GM23338 (cell line): ENCODE measurements at regions not wholly inside any gene's neighbourhood (a gene's known extent, or its start where the extent isn't known, plus 50 kb on each side); places are given as distances from the start of the nearest gene placed in this dataset.

Source experiments
- ATAC-seq: fragments of 200-7000 bp; cut with Tn5 transposase; 3 replicates; pipeline ENCODE4 v1.9.1; 2020
- DNase-seq: peaks from one replicate; pipeline ENCODE4 v3.0.0-alpha.2; 2015; ENCODE audit warnings: low spot score
- H2AFZ ChIP-seq: fragments of 200-600 bp; sonication (generic); 2 replicates; pipeline ENCODE4 v1.8.0; 2016; ENCODE audit warnings: antibody characterized with exemption, mild to moderate bottlenecking, moderate library complexity
- H3F3A ChIP-seq: fragments of 200-600 bp; sonication (generic); replicated peaks from 2 replicates; pipeline ENCODE4 v1.8.0; 2017; ENCODE audit warnings: antibody characterized with exemption, mixed run types, low read depth
- H3K27ac ChIP-seq: fragments of 200-600 bp; sonication (generic); 2 replicates; pipeline ENCODE4 v1.6.1; 2016; ENCODE audit warnings: low read depth
- H3K27me3 ChIP-seq: fragments of 200-600 bp; sonication (generic); 2 replicates; pipeline ENCODE4 v1.8.0; 2016; ENCODE audit warnings: mild to moderate bottlenecking, mixed run types, moderate library complexity; ENCODE audit not compliant: insufficient read depth
- H3K36me3 ChIP-seq: fragments of 200-600 bp; sonication (generic); 2 replicates; pipeline ENCODE4 v1.8.0; 2016; ENCODE audit warnings: mild to moderate bottlenecking; ENCODE audit not compliant: insufficient read depth
- H3K4me1 ChIP-seq: fragments of 200-600 bp; sonication (generic); 2 replicates; pipeline ENCODE4 v1.8.0; 2016; ENCODE audit warnings: mild to moderate bottlenecking, moderate library complexity; ENCODE audit not compliant: insufficient read depth
- H3K4me2 ChIP-seq: fragments of 200-600 bp; sonication (generic); 2 replicates; pipeline ENCODE4 v1.7.1; 2017; ENCODE audit warnings: mixed run types
- H3K4me3 ChIP-seq: fragments of 200-600 bp; sonication (generic); 2 replicates; pipeline ENCODE4 v1.6.1; 2016; ENCODE audit warnings: mixed run types
- H3K79me2 ChIP-seq: fragments of 200-600 bp; sonication (generic); replicated peaks from 2 replicates; pipeline ENCODE4 v1.8.0; 2017; ENCODE audit warnings: mild to moderate bottlenecking; ENCODE audit not compliant: insufficient read depth
- H3K9me2 ChIP-seq: fragments of 200-600 bp; sonication (generic); 2 replicates; pipeline ENCODE4 v1.8.0; 2017; ENCODE audit not compliant: insufficient read depth
- H4K20me1 ChIP-seq: fragments of 200-600 bp; sonication (generic); replicated peaks from 2 replicates; pipeline ENCODE4 v1.8.0; 2017; ENCODE audit warnings: mild to moderate bottlenecking; ENCODE audit not compliant: insufficient read depth
- H3K27ac Mint-ChIP-seq: 2 replicates; pipeline ENCODE4 v1.8.0; 2020; ENCODE audit warnings: inconsistent platforms, mild to moderate bottlenecking, moderate library complexity, mixed read lengths
- H3K27me3 Mint-ChIP-seq: 3 replicates; pipeline ENCODE4 v1.8.0; 2022; ENCODE audit warnings: low read depth, mild to moderate bottlenecking, moderate library complexity, mixed read lengths, inconsistent platforms; ENCODE audit not compliant: insufficient read depth, poor library complexity
- H3K36me3 Mint-ChIP-seq: 3 replicates; pipeline ENCODE4 v1.8.0; 2021; ENCODE audit warnings: low read depth, mild to moderate bottlenecking, inconsistent platforms, moderate library complexity, mixed read lengths
- H3K4me1 Mint-ChIP-seq: 3 replicates; pipeline ENCODE4 v1.8.0; 2020; ENCODE audit warnings: mild to moderate bottlenecking, inconsistent platforms, mixed read lengths
- H3K4me3 Mint-ChIP-seq: 3 replicates; pipeline ENCODE4 v1.8.0; 2021; ENCODE audit warnings: moderate library complexity, mild to moderate bottlenecking, inconsistent platforms, mixed read lengths
- H3K9me3 Mint-ChIP-seq: 3 replicates; pipeline ENCODE4 v1.8.0; 2020; ENCODE audit warnings: moderate library complexity, mild to moderate bottlenecking, inconsistent platforms, mixed read lengths
- CREB1 ChIP-seq: fragments of 250-450 bp; sonication (Bioruptor Pico); IDR thresholded peaks from 2 replicates; pipeline ENCODE4 v1.5.0; 2020; ENCODE audit warnings: low read depth, mild to moderate bottlenecking, moderate library complexity
- EZH2 ChIP-seq: fragments of 200-600 bp; sonication (generic); IDR thresholded peaks from one replicate; pipeline ENCODE4 v1.8.0; 2017; ENCODE audit warnings: antibody characterized with exemption, mild to moderate bottlenecking, low read depth; ENCODE audit not compliant: unreplicated experiment
- EZH2phosphoT487 ChIP-seq: fragments of 200-600 bp; sonication (generic); IDR thresholded peaks from one replicate; pipeline ENCODE4 v1.8.1; 2018; ENCODE audit warnings: antibody characterized with exemption; ENCODE audit not compliant: unreplicated experiment
- JUNB ChIP-seq: IDR thresholded peaks from one replicate; pipeline ENCODE4 v1.6.1; 2016; ENCODE audit warnings: antibody characterized with exemption; ENCODE audit not compliant: unreplicated experiment
- NANOG ChIP-seq: IDR thresholded peaks from 2 replicates; pipeline ENCODE4 v1.6.1; 2016; ENCODE audit warnings: antibody characterized with exemption, borderline replicate concordance
- STAT1 ChIP-seq: IDR thresholded peaks from one replicate; pipeline ENCODE4 v1.6.1; 2016; ENCODE audit warnings: antibody characterized with exemption; ENCODE audit not compliant: unreplicated experiment
- ZNF114 ChIP-seq: fragments of 250-450 bp; sonication (Bioruptor Pico); IDR thresholded peaks from 2 replicates; pipeline ENCODE4 v1.5.0; 2020; ENCODE audit warnings: mild to moderate bottlenecking, moderate library complexity
- ZNF331 ChIP-seq: fragments of 250-450 bp; sonication (Bioruptor Pico); IDR thresholded peaks from 2 replicates; pipeline ENCODE4 v1.5.0; 2020; ENCODE audit warnings: low read depth, mild to moderate bottlenecking, moderate library complexity
- TF ChIP-seq, protein P1 (sequence below): IDR thresholded peaks from one replicate; pipeline ENCODE4 v1.6.1; 2018; ENCODE audit warnings: antibody characterized with exemption; ENCODE audit not compliant: unreplicated experiment
- TF ChIP-seq, protein P2 (sequence below), 2 experiments: fragments of 200-600 bp in 1 of 2; sonication (generic) in 1 of 2; conservative IDR thresholded peaks; 2 replicates each; pipeline versions ENCODE4 v1.5.1 to v1.6.1; 2016 to 2017; ENCODE audit warnings: antibody characterized with exemption in 2 of 2, low read depth in 2 of 2, mild to moderate bottlenecking in 2 of 2, moderate library complexity in 1 of 2
- TF ChIP-seq, protein P3 (sequence below): IDR thresholded peaks from 2 replicates; pipeline ENCODE4 v1.6.1; 2016; ENCODE audit warnings: antibody characterized with exemption

DNA sequence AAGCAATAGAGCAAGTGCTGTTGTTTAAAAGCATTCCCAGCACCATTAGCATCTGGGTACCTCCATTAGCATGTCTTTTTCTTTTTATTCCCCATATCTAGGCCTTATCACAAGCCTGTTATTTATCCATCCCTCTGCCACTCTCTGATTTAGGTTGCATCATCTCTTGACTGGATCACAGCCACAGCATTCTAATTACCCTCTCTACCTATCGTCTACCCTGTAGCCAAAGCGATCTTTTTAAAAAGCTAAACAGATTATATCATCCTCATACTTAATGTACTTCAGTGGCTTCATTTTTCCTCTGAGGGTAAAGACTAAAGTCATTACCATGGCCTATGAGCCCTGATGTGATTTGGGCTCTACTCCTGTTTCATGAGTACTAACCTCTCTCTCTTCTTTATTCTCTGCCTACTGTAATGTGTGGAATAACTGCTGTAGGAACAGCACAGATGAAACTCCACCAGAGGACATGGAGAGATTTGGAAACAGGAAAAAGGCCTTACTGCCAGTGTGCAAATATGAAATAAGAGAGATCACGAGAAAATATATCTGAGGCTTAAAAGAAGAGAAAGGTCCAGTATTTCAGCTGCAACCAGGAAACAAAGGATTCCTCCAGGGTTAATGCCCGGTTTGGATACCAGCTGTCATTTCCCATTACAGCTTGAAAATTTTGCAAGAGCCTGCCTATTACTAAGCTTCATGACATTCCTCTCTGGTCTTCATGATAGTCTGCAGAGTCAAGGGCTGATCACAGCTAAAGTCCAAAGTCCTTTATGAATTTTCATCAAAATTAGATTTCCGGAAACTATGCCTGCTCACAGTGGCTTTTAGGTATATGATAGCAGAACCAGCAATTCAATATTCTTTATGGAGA, 422.5 kb upstream of the PDE3A start (continued):
- TF ChIP-seq ZNF114 (no peak), ZNF331 (no peak), CREB1 (CRISPR knock-in tag) (no peak), STAT1 (no peak), EZH2 (no peak), NANOG (no peak)
- TF ChIP-seq, protein P1, sequence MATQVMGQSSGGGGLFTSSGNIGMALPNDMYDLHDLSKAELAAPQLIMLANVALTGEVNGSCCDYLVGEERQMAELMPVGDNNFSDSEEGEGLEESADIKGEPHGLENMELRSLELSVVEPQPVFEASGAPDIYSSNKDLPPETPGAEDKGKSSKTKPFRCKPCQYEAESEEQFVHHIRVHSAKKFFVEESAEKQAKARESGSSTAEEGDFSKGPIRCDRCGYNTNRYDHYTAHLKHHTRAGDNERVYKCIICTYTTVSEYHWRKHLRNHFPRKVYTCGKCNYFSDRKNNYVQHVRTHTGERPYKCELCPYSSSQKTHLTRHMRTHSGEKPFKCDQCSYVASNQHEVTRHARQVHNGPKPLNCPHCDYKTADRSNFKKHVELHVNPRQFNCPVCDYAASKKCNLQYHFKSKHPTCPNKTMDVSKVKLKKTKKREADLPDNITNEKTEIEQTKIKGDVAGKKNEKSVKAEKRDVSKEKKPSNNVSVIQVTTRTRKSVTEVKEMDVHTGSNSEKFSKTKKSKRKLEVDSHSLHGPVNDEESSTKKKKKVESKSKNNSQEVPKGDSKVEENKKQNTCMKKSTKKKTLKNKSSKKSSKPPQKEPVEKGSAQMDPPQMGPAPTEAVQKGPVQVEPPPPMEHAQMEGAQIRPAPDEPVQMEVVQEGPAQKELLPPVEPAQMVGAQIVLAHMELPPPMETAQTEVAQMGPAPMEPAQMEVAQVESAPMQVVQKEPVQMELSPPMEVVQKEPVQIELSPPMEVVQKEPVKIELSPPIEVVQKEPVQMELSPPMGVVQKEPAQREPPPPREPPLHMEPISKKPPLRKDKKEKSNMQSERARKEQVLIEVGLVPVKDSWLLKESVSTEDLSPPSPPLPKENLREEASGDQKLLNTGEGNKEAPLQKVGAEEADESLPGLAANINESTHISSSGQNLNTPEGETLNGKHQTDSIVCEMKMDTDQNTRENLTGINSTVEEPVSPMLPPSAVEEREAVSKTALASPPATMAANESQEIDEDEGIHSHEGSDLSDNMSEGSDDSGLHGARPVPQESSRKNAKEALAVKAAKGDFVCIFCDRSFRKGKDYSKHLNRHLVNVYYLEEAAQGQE: no peak
- TF ChIP-seq, protein P2, sequence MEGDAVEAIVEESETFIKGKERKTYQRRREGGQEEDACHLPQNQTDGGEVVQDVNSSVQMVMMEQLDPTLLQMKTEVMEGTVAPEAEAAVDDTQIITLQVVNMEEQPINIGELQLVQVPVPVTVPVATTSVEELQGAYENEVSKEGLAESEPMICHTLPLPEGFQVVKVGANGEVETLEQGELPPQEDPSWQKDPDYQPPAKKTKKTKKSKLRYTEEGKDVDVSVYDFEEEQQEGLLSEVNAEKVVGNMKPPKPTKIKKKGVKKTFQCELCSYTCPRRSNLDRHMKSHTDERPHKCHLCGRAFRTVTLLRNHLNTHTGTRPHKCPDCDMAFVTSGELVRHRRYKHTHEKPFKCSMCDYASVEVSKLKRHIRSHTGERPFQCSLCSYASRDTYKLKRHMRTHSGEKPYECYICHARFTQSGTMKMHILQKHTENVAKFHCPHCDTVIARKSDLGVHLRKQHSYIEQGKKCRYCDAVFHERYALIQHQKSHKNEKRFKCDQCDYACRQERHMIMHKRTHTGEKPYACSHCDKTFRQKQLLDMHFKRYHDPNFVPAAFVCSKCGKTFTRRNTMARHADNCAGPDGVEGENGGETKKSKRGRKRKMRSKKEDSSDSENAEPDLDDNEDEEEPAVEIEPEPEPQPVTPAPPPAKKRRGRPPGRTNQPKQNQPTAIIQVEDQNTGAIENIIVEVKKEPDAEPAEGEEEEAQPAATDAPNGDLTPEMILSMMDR (conservative IDR thresholded peaks at IDR 0.05; ENCODE audit: low read depth in 2 of 2): no peak

DNA sequence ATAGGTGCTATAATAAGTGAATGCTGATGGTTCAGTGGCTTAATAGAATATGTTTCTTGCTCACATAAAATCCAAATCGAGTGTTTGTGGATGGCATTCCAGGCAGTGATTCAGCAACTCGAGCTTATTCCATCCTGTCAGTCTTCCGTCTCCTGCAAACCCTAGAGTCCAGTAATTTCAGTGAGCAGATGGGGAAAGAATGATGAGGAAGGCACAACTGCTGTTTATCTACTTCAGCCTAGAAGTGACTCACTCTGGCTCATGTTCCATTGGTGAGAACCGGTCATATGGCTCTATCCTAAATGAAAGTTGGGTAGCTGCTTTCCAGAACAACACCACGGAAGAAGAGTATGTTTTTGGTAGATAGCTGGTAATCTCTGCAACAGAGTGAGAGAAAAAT, 421.8 kb upstream of the PDE3A start:
- no peaks in the 10 kb centered on the region for H3F3A ChIP-seq
- ATAC-seq: no peak
- peaks cover 11% of the 10 kb centered on the region; the same call in 1 of the 2 replicates for H3K9me2 ChIP-seq
- H3K4me3 Mint-ChIP-seq: no peak overlapping the region
- H3K36me3 ChIP-seq: no peaks in the 10 kb centered on the region
- H3K4me3 ChIP-seq: no peak overlapping the region
- H3K4me2 ChIP-seq: no peak overlapping the region
- no peaks in the 10 kb centered on the region for H3K9me3 Mint-ChIP-seq
- H3K27ac Mint-ChIP-seq: no peak overlapping the region
- peaks cover 10% of the 10 kb centered on the region for H3K4me1 ChIP-seq
- H3K27ac ChIP-seq: no peak overlapping the region
- no peaks in the 10 kb centered on the region for H4K20me1 ChIP-seq
- no peaks in the 10 kb centered on the region for H3K79me2 ChIP-seq
- H3K27me3 ChIP-seq: no peaks in the 10 kb centered on the region
- H2AFZ ChIP-seq: no peak overlapping the region
- no peaks in the 10 kb centered on the region for H3K27me3 Mint-ChIP-seq
- no peaks in the 10 kb centered on the region for H3K36me3 Mint-ChIP-seq
- peaks cover 11% of the 10 kb centered on the region; the same call in 2 of the 3 replicates for H3K4me1 Mint-ChIP-seq
- no peak for DNase-seq
- TF ChIP-seq, protein P1: no peak
- TF ChIP-seq JUNB (no peak), EZH2phosphoT487 (no peak), NANOG (no peak), ZNF331 (no peak), ZNF114 (no peak), EZH2 (no peak), CREB1 (CRISPR knock-in tag) (no peak)
- TF ChIP-seq, protein P3, sequence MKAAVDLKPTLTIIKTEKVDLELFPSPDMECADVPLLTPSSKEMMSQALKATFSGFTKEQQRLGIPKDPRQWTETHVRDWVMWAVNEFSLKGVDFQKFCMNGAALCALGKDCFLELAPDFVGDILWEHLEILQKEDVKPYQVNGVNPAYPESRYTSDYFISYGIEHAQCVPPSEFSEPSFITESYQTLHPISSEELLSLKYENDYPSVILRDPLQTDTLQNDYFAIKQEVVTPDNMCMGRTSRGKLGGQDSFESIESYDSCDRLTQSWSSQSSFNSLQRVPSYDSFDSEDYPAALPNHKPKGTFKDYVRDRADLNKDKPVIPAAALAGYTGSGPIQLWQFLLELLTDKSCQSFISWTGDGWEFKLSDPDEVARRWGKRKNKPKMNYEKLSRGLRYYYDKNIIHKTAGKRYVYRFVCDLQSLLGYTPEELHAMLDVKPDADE: no peak
- TF ChIP-seq, protein P2 (conservative IDR thresholded peaks at IDR 0.05; ENCODE audit: low read depth in 2 of 2): no peak
